ENCODE measurements at regions not wholly inside any gene's neighbourhood (a gene's known extent, or its start where the extent isn't known, plus 50 kb on each side); places are given as distances from the start of the nearest gene placed in this dataset.

- DNase-seq (ENCODE audit: insufficient read length, low spot score) (no peak), FAIRE-seq (no peak)
These were observed 252.1 kb downstream of the COL12A1 start for GRCh38 chr6:74953708-74954107.

GRCh38 chr6:74946961-74947360 is 258.9 kb downstream of the COL12A1 start:
- FAIRE-seq: no peak

More at GRCh38 chr6:74953708-74954107, 252.1 kb downstream of the COL12A1 start:
- TF ChIP-seq CTCF (IDR thresholded peaks at IDR 0.05; ENCODE audit: insufficient read depth, missing control alignments): no peak

GRCh38 chr6:74942130-74942529 is 263.7 kb downstream of the COL12A1 start:
- no peak for DNase-seq (ENCODE audit: insufficient read length, low spot score)
- no peak for TF ChIP-seq CTCF (IDR thresholded peaks at IDR 0.05; ENCODE audit: insufficient read depth, missing control alignments)

More at GRCh38 chr6:74946961-74947360, 258.9 kb downstream of the COL12A1 start:
- no peak for DNase-seq (ENCODE audit: insufficient read length, low spot score)
- TF ChIP-seq CTCF (IDR thresholded peaks at IDR 0.05; ENCODE audit: insufficient read depth, missing control alignments): no peak

GRCh38 chr6:74941424-74941823 is 264.4 kb downstream of the COL12A1 start:
- FAIRE-seq: no peak
- no peak for DNase-seq (ENCODE audit: insufficient read length, low spot score)
- TF ChIP-seq CTCF (IDR thresholded peaks at IDR 0.05; ENCODE audit: insufficient read depth, missing control alignments): no peak

More at GRCh38 chr6:74942130-74942529, 263.7 kb downstream of the COL12A1 start:
- no peak for FAIRE-seq

GRCh38 chr6:74939721-74940620 is 265.9 kb downstream of the COL12A1 start:
- FAIRE-seq (no peak), DNase-seq (ENCODE audit: insufficient read length, low spot score) (no peak)
- no peak for TF ChIP-seq CTCF (IDR thresholded peaks at IDR 0.05; ENCODE audit: insufficient read depth, missing control alignments)

GRCh38 chr6:74939151-74939708 is 266.6 kb downstream of the COL12A1 start:
- DNase-seq (ENCODE audit: insufficient read length, low spot score) (no peak), FAIRE-seq (no peak)

More at GRCh38 chr6:74939151-74939708, 266.6 kb downstream of the COL12A1 start:
- TF ChIP-seq CTCF (IDR thresholded peaks at IDR 0.05; ENCODE audit: insufficient read depth, missing control alignments): no peak

All from D721Med (cell line).